ENCODE measurements at regions not wholly inside any gene's neighbourhood (a gene's known extent, or its start where the extent isn't known, plus 50 kb on each side); places are given as distances from the start of the nearest gene placed in this dataset.
A peak's percentile ranks its signal among the peaks of the same experiment; 100 is the strongest.

DNA sequence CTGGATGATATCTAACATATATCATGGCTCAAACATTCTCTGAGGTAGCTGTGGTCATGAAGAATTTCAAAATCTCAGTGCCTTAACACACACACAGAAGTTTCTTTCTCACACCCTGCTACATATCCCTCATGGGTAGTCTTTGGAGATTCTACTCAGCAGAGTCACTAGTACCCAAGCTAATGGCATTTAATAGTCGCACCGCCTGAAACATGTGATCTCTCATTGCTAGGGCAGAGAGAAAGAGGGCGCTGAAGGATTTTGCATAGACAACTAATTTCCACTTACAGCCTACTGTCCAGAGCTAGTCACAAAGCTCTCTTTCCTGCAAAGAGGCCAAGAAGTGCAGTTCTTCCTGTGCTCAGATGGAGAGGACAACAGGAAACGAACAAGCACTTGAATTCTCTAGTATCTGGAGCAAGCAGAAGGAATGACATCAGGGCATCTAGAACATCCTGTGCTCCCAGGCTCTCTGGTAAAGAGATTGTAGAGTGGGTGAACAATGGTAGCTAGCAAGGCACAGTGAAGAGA lies 183.4 kb upstream of the PTBP2 start:
- TF ChIP-seq CTCF (IDR thresholded peaks at IDR 0.05) (peak in 4 of 6 experiments; percentile 34 to 70 (median 62)), POLR2A (IDR thresholded peaks at IDR 0.05) (peak in 1 of 2 donors; percentile 40)

Data from thyroid gland (tissue), 4 donors.